HG02571 (cell line): ENCODE measurements at regions not wholly inside any gene's neighbourhood (a gene's known extent, or its start where the extent isn't known, plus 50 kb on each side); places are given as distances from the start of the nearest gene placed in this dataset.

Experiments used
- ATAC-seq: cut with Tn5 transposase; IDR thresholded peaks from one replicate; pipeline ENCODE4 v1.9.1; 2021; ENCODE audit warnings: mild to moderate bottlenecking, moderate library complexity; ENCODE audit not compliant: unreplicated experiment

DNA sequence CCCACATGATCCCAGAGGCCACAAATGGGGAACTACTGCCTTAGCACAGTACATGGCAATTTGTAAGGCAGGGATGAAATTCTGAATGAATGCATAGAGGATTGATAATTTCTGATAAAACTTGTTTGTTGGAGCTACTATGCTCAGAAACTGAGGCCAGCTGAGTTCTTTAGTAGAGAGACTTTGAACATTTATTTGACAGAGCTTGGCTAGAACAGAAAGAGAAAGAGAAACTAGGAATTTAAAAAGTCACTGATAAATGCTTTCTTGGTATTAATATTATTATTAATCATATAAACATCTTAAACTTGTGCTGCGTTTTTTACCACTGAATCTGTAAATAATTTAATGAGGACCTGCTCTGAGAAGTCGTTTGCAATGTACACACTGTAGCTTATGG lies 923.7 kb upstream of the CNTNAP5 start:
- ATAC-seq, result no peak

DNA sequence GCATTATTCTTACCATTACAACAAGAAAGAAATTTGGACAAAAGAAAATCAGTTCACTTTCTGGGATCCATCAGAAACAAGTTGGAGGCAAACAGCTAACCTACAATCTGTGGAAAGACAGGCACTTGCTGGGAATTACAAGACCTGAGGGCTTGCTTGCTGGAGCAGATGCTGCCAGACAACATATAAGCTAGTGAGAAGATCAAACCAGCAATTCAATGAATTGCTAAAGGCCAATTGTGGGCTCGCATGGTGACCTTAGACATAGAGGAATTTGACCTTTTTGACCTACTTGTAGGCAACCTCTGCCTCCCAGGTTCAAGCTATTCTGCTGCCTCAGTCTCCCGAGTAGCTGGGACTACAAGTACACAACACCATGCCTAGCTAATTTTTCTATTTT lies 921.2 kb upstream of the CNTNAP5 start:
- no peak for ATAC-seq

DNA sequence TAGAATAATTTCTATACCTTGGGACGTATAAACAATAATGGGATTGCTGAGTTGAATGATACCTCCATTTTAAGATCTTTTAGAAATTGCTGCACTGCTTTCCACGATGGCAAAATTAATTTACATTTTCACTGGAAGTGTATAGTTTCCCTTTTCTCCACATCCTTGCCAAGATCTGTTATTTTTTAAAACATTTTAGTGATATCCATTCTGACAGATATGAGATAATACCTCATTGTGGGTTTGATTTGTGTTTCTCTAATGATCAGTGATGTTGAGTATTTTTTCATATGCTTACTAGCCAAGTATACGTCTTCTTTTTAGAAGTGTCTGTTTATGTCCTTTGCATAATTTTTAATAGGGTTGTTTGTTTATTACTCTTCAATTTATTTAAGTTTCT lies 908.5 kb upstream of the CNTNAP5 start:
- ATAC-seq, result no peak

DNA sequence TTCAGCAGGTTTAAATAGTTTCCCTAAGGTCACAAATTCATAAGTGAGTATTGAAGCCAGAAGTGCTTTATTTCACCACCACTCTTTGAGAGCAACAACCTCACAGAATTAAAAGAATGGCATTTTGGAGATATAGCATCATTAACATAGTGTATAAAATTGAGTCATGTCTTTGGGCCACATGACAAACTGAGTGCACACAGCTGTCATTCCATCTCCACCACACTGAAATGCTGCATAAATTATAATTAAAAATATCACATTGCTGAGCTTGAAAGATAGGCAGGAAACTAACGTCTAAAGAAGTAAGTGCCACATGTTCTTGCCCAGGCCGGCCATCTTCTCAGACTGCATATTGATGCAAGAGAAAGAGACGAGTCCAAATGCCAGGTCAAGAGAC lies 897.9 kb upstream of the CNTNAP5 start:
- no peak for ATAC-seq

DNA sequence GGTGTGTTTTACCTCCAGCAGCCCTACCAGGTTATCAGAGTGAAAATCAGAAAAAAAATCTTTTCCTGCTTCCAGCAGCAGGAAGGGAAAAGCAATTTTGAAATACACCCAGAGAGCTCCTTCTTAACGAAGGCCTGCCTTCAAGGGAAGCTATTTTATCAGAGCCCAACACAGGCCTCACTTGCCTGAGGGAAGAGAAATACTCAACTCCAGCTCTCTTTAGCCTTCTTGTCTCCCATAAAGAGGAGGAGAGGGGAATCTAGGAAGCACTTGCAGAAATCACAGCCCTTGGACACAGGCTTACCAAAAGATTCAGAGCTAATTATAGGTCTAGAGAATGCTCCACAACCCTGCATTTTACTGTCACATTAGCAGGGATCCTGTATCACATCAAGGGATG lies 896.1 kb upstream of the CNTNAP5 start:
- no peak for ATAC-seq

DNA sequence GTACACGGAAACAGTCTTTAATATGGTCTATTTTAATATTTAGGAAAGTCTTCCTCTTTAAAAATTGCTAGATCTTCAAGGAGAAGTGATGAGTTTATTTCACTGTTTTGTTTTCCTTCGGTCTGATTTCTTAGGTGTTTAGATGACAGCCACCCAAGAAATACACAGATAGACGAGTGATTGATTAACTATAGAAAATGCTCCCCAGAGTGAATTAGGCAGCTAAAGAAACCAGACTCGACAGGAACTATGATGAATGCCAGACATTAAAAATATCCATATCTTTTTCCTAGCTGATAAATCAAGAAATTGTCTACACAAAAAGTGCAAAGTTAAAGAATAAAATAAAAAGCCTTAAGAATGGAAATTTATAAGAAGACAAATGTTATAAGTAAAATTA lies 888.7 kb upstream of the CNTNAP5 start:
- no peak for ATAC-seq

DNA sequence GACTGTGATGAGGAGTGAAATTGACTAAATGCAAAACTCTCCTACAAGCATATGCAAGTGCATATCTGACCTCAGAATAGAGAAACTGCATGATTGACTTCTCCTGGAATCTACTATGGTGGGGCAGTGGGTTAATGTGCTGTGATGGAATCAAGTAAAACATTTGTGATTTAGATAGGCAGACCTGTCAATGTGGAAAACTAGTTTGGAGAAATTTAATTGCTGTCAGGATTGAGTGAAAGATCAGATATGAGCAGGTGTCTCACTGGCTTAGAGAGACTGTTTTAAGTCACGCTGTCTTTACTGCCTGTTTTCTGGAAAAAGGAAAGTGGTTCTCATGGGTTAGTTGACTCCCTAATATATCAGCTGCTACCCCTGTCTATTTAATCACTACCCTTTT lies 881.0 kb upstream of the CNTNAP5 start:
- no peak for ATAC-seq

DNA sequence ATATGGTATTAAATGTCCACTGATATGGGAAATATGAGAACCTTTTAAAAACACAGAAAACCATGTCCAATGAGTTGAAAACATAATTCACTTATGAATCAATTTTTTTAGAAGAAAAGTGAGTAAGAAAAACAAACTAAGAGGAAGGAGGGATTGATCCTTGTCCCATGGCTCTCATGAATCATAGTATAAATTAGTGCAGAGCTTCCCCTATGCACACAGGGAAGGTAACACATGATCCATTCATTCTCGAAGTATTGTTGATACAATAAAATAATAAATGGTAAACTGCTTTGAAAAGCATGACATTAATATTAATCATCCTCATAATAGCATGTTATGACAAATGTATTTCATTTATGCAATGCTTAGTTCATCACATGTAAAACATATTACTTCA lies 872.0 kb upstream of the CNTNAP5 start:
- ATAC-seq, result no peak

DNA sequence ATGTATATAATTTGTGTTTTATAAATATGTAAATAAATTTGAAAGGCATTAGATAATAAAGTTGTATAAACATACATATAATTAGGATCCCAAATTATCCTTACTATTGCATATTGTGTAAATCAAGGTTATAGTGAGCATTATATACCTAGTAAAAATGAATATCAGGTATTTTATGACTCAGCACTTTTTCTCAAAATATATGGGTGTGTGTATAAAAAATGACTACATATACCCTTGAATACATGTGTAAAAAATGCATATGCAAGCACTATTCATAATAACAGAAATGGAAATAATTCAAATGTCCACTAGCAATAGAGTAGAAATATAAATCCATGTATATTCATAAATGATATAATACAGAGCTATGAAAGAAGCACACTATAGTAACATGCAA lies 870.9 kb upstream of the CNTNAP5 start:
- ATAC-seq, result no peak

DNA sequence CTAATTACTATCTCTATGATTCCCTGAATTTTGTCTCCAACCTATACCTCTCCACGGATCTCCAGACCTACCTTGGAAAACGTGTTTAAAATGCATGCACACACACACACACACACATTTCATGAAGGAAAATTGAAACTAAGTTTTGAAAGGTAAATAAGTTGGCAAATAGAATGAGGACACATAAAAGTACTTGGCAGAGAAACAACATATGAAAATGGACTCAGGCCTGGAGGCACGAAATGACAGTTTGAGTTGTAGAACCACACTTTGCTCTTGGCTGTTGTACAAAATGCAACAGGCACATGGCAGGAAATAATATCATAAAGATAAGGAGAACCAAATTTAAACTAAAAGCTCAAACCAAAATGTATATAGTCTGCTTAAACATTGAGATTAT lies 868.1 kb upstream of the CNTNAP5 start:
- ATAC-seq, result no peak

DNA sequence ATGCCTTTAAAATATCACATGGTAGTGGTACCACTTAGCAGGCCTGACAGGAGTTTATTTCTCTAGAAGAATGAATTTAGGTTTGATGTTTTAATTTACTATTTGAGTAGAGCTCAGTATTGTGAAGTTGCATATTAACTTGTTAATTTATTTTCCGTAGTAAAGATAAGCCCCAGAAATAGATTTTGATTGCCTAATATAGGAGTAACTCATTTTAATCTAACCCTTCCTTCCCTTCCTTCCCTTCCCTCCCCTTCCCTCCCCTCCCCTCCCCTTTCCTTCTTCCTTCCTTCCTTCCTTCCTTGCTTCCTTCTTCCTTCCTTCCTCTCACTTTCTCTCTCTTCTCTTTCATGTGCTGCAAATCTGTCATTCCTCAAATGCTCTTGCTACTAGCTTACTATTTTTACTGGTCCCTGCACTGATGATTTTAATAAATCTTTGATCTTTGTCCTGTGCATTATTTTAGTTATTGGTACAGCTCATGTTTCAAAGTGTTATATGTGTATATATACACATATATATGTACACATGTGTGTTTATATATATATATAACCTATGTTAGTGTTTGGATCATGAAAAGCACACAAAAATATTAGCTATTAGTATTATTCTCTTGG lies 862.6 kb upstream of the CNTNAP5 start:
- ATAC-seq, result no peak

DNA sequence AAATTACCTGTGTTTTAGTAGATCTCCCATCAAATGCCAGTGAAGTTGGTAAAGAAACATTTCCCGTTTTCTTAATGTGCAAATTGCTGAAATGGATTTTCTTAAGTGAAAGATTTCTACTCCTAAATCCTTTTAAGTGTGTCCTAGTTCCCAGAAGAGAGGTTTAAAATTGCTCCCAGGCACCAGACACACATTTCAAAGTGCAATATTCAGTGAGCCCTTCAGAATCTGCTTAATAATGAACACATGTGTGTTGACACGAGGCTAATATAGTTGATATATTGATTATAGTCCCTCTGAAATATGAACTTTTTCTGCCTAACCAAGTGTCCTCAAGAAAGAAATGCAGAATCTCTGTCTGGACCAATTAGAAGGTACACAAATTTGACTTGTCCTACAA lies 861.7 kb upstream of the CNTNAP5 start:
- ATAC-seq, result no peak

DNA sequence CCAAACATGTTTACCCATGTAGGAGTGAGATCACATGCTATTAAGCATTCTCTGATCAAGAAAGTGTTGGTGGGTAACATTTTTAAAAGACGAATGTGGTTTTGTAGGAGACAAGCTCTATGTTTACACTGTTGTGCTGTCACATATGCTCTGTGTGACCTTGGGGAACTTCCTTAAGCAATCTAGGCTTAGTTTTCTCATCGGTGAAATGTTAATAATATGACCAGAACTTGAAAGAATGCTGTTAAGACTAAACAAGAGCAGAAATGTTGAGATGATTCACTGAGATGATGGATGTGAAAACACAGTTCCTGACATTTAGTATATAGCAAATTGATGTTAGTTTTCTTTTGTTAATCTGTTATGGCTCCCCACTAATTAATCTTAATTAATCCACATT lies 860.9 kb upstream of the CNTNAP5 start:
- ATAC-seq, result no peak

DNA sequence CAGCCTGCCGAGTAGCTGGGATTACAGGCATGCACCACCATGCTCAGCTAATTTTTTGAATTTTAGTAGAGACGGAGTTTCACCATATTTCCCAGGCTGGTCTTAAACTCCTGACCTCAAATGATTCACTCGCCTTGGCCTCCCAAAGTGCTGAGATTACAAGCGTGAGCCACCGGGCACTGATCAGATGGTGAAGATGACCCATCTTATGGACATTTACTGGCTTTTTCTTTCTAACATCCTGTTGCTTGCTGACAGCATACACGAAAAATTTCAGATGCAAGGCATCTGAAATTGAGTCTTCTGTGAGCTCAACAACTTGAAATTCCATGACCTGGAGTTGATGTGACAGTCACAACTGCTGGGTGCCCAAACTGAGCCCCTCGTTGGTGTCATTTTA lies 859.5 kb upstream of the CNTNAP5 start:
- no peak for ATAC-seq

DNA sequence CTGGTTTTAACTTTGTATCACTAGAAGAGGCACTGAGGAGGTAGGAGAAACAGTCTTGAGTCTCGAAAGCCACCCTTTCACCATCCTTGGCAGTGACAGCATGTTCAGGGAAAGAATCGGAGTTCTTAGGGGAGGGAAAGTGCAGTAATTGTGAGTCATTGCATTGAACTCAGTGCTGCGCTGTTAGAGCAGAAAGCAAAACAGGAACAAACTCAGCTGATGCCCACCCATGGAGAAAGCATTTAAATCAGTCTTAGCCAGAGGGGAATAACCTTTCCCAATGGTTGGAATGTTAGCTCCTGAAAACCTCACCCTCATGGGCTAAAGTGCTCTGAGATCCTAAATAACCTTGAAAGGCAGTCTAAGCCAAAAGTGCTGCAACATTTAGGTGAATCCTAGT lies 845.6 kb upstream of the CNTNAP5 start:
- no peak for ATAC-seq

DNA sequence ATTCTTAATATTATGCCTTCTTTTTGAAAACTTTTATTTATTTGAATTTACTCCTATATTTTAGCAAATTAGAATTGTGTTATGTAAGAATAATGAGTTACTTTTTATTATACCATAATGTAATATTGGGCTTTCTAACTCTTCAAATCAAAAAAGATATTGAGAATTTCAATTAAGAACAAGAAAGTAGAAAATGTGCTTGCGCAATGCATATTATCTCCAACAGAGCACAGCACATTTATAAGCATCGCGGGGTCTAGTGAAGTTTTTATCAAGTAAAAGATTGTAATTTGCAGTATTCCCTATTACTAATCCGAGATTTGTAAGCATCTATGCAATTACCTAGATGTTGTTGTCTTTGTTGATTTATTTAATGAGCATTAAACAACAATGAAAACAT lies 829.1 kb upstream of the CNTNAP5 start:
- no peak for ATAC-seq

DNA sequence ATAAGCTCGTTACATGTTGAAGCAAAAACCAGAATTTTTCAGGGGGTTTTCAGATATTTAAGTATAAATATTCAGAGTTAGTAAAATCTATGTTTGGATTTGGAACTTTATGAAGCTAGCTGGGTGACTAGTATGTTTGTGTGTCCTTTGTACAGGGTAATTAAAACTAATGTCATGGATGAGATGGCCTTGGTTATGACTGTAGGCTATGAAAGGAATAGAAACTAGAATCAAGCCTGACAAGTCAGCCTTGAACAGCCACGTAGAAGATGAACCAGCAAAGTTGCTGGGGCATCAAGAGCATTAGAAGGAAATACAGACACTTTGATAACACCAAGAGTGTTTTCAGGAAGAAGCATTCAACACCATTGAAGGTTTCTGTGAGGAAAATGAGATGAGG lies 825.1 kb upstream of the CNTNAP5 start:
- ATAC-seq, result no peak

DNA sequence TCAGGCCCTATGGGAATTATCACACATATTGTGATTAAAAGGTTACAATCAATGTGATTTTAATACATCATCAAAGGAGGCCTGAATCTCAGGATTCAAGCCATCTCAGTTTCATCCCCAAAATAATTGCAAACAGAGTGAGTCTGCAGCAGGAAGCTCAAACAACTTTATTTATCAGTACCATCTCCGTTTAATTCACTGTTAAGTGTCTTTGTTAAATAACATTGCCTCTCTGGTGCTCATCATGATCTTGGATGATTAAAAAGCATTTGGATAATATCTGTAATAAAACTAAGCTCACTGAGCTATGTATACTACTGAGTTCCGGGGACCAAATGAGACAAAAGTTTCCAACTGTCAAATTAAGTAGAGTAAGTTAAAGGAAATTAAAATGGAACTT lies 817.8 kb upstream of the CNTNAP5 start:
- no peak for ATAC-seq

DNA sequence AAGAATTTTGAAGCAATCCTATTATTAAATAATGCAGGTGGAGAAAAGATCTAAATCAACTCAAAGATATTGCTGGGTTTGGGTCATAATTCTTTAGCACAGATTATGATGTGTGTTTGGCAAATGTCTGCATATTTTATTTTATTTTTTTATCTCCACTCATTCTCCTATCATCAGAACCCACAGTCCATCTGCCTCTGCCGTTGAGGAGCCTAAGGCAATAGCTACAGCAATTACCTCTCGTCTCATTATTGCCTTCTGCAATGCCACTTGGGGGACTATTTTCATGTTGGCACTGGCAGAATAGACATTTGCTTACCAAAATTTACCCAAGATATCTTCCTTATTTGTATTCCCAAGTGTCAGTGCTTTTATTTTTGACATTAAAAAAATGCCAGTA lies 815.9 kb upstream of the CNTNAP5 start:
- ATAC-seq, result no peak

DNA sequence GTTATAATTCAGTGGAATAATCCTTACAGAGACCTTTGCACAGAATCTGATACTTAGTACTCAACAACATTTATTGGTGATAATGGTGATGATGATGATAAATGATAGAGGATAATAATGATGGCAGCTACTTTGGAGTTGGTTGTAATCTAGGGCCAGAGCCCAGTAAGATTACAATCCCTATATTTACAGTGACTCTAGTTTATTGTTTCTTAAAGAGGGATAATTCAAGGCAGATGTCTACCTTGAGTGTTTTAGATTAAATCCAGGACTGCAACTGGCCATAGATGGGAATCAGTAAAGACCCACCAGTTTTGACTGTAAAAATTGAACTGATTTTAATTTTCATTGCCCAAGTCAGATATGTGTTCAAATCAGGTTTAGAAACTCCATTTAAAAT lies 813.9 kb upstream of the CNTNAP5 start:
- no peak for ATAC-seq

DNA sequence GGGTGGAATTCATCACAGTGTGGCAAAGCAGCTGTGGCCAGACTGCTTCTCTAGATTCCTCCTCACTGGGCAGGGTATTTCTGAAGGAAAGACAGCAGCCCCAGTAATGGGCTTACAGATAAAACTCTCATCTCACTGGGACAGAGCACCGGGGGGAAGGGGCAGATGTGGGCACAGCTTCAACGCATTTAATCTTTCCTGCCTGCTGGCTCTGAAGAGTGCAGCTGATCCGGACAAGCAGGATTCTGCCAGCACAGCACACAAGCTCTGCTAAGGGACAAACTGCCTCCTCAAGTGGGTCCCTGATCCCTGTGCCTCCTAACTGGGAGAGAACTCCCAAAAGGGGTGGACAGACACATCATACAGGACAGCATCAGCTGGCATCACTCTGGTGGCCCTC lies 779.9 kb upstream of the CNTNAP5 start:
- no peak for ATAC-seq

DNA sequence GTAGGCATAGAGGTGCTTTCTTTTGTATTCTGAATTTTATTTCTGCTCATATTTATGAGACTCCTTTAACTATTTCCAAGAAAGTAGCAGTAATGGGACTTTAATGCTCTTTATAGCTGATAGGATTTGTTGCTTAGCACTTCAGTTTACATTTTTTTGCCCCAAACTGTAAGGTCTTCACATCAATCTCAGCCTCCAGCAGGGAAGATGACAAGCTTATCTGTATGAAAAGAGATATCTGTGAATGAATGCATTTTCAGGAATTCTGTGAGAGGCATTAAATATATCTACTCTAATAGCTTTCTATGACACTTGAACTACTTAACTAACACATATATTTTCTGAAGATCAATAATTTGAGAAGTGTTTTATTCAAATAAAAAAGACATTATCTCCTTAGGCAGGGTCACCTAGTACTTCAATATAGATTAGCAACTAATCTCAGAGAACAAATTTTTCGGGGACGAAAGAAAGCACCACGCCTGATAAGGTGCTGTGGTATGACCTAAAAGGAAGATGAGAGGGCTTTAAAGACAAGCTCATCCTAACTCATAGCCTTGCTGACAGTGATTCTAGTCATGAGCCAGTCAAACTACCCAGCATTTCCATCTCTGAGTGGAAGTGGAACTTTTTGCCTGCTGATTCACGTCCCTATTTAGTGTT lies 766.1 kb upstream of the CNTNAP5 start:
- no peak for ATAC-seq

DNA sequence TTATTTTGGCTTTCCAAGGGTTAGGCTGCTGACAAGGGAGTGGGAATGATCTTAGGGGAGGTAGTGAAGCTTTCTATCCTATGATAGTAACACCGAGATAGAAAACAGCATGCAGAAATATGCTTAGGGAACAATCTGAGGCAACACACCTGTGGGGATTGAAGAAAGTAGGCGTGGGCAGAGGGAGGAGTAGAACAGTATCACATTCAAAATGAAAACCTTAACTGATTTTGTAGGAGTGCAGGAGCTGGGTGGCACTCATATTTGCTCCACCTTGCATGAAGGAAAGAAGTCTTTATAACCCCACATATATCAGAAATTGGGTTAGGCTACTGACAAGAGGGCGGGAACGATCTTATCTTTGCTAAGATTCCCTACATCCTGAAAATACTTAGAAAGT lies 762.2 kb upstream of the CNTNAP5 start:
- no peak for ATAC-seq
